Erythroblast (primary cell): ENCODE measurements at regions not wholly inside any gene's neighbourhood (a gene's known extent, or its start where the extent isn't known, plus 50 kb on each side); places are given as distances from the start of the nearest gene placed in this dataset.

Experiments used
- GATA1 ChIP-seq: IDR thresholded peaks from 2 replicates; pipeline ENCODE4 v1.6.1; 2011; ENCODE audit warnings: low read depth, mild to moderate bottlenecking, control low read depth, low read length, moderate library complexity
- POLR2A ChIP-seq: IDR thresholded peaks from 2 replicates; pipeline ENCODE4 v1.6.1; 2011; ENCODE audit warnings: mild to moderate bottlenecking, low read length

DNA sequence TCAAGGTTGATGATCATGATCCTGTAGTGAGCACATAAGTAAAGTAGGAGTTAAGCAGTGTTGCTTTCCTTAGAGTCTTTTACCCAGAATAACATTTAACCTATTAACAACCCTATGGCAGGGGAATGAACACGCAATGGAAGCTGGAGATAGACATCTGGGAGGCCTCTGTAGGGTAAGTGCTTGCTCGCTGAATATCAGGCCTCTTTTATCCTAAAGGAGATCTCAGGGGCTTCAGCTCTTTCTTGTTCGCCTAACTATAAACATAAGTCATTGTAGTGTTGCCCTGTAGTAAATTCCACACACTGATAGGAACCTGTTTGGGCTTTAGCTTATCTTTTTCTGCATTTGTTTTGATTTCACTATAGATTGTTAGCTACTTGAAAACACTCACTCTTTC is 174.4 kb upstream of the TCF4 start:
- TF ChIP-seq POLR2A (no peak), GATA1 (no peak)
